ENCODE measurements at regions not wholly inside any gene's neighbourhood (a gene's known extent, or its start where the extent isn't known, plus 50 kb on each side); places are given as distances from the start of the nearest gene placed in this dataset.

GRCh38 chr6:77403424-77403823 lies 59.9 kb downstream of the HTR1B start:
- DNase-seq: no peak

- no peak for DNase-seq
Measured at GRCh38 chr6:77401231-77401630, 62.1 kb downstream of the HTR1B start.

- no peak for DNase-seq
Measured at GRCh38 chr6:77397561-77397960, 65.7 kb downstream of the HTR1B start.

- no peak for DNase-seq
Measured at GRCh38 chr6:77389402-77389801, 73.9 kb downstream of the HTR1B start.

GRCh38 chr6:77383026-77383425 lies 80.3 kb downstream of the HTR1B start:
- DNase-seq: no peak

- DNase-seq: no peak
Measured at GRCh38 chr6:77373955-77374354, 89.3 kb downstream of the HTR1B start.

- no peak for DNase-seq
Measured at GRCh38 chr6:77371748-77372147, 91.5 kb downstream of the HTR1B start.

GRCh38 chr6:77368660-77369313 lies 94.5 kb downstream of the HTR1B start:
- peak; percentile 21 for DNase-seq

- DNase-seq: no peak
Measured at GRCh38 chr6:77366798-77367197, 96.5 kb downstream of the HTR1B start.

GRCh38 chr6:77363702-77364101 lies 99.6 kb downstream of the HTR1B start:
- DNase-seq: no peak

- DNase-seq: no peak
Measured at GRCh38 chr6:77362055-77362454, 101.2 kb downstream of the HTR1B start.

- no peak for DNase-seq
Measured at GRCh38 chr6:77361018-77361417, 102.3 kb downstream of the HTR1B start.

GRCh38 chr6:77356821-77357220 lies 106.5 kb downstream of the HTR1B start:
- DNase-seq: no peak

- DNase-seq: no peak
Measured at GRCh38 chr6:77354581-77354980, 108.7 kb downstream of the HTR1B start.

GRCh38 chr6:77353129-77353528 lies 110.2 kb downstream of the HTR1B start:
- no peak for DNase-seq

- no peak for DNase-seq
Measured at GRCh38 chr6:77341058-77341986, 122.0 kb downstream of the HTR1B start.

- DNase-seq: no peak
Measured at GRCh38 chr6:77340331-77340730, 123.0 kb downstream of the HTR1B start.

GRCh38 chr6:77339926-77340325 lies 123.4 kb downstream of the HTR1B start:
- DNase-seq: no peak

GRCh38 chr6:77337392-77337791 lies 125.9 kb downstream of the HTR1B start:
- no peak for DNase-seq

GRCh38 chr6:77334093-77334492 lies 129.2 kb downstream of the HTR1B start:
- DNase-seq: no peak

GRCh38 chr6:77332915-77333623 lies 130.2 kb downstream of the HTR1B start:
- DNase-seq: no peak

GRCh38 chr6:77326711-77327110 lies 136.6 kb downstream of the HTR1B start:
- DNase-seq: no peak

GRCh38 chr6:77326029-77326428 lies 137.3 kb downstream of the HTR1B start:
- DNase-seq: no peak

GRCh38 chr6:77324866-77325265 lies 138.4 kb downstream of the HTR1B start:
- DNase-seq: no peak

All from right hindlimb (tissue), 1 donor.